T-helper 17 cell (primary cell): ENCODE measurements at regions not wholly inside any gene's neighbourhood (a gene's known extent, or its start where the extent isn't known, plus 50 kb on each side); places are given as distances from the start of the nearest gene placed in this dataset.
"Not testable (repeated sequence)": the region's sequence is repeated elsewhere in the genome, so short reads cannot be mapped to it uniquely, and the experiment has no call there.

Experiments
- ATAC-seq: fragments of 150-1000 bp; cut with Tn5 transposase; 2 replicates; pipeline ENCODE4 v1.10.0; 2021; ENCODE audit warnings: mild to moderate bottlenecking, moderate library complexity
- DNase-seq, 3 donors: peaks; one replicate each; pipeline versions ENCODE4 v3.0.0 to v3.0.0-alpha.2; 2020 to 2021
- H3K9me3 ChIP-seq: one replicate; pipeline ENCODE4 v1.7.0; 2013; ENCODE audit warnings: low read length, mild to moderate bottlenecking; ENCODE audit not compliant: control insufficient read depth, poor library complexity, severe bottlenecking
- H3K27ac Mint-ChIP-seq: one replicate; pipeline ENCODE4 v1.8.0; 2022; ENCODE audit warnings: mild to moderate bottlenecking, moderate library complexity, mixed read lengths
- H3K27me3 Mint-ChIP-seq: one replicate; pipeline ENCODE4 v1.8.0; 2022; ENCODE audit warnings: mixed read lengths
- H3K36me3 Mint-ChIP-seq: one replicate; pipeline ENCODE4 v1.8.0; 2022; ENCODE audit warnings: low read depth, mixed read lengths
- H3K4me1 Mint-ChIP-seq: one replicate; pipeline ENCODE4 v1.8.0; 2022; ENCODE audit warnings: mild to moderate bottlenecking, mixed read lengths
- H3K4me3 Mint-ChIP-seq: one replicate; pipeline ENCODE4 v1.8.0; 2022; ENCODE audit warnings: mild to moderate bottlenecking, moderate library complexity, mixed read lengths

DNA sequence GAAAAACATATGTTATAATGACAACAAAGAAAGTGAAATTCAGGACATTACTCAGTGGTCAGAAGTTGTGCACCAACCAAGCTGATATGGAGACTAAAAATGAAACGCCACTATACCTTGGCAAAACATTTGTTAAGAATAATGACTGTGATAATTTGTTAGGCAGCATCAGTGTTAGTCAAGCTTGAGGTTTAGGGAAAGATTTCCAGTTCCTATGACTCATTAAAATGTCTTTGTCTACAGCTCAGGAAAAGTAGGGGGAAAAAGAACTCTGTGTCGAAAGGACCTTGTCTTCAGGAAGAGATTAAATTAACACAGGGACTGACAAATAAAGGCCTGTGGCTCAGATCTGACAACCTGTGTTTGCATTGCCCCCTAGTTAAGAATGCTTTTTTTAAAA, 764.1 kb upstream of the SLITRK6 start:
- no peaks in the 10 kb centered on the region for H3K9me3 ChIP-seq

DNA sequence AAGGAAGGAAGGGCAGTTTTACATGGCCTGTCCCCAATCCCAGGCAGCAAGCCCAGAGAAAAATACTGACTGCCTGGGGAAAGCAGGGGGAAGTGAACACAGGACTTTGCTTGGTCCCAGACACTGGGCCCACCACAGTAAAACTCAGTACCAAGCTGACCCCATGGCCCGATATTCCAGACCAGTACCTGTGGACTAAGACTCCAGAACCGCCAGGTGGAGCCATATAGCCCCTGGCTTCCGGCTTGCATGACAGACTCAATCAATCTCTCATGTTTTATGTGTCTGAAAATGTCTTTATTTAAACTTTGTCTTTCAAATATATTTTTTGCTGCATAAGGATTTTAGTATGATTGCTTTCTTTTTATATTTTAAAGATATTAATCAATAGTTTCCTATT, 767.9 kb upstream of the SLITRK6 start:
- H3K36me3 Mint-ChIP-seq: no peaks in the 10 kb centered on the region
- no peaks in the 10 kb centered on the region for H3K4me1 Mint-ChIP-seq
- no peak overlapping the region for H3K27ac Mint-ChIP-seq
- no peaks in the 10 kb centered on the region for H3K27me3 Mint-ChIP-seq
- no peaks in the 10 kb centered on the region for H3K9me3 ChIP-seq
- DNase-seq: no peak
- ATAC-seq: no peak
- no peak overlapping the region for H3K4me3 Mint-ChIP-seq

More for the DNA sequence above, 764.1 kb upstream of the SLITRK6 start:
- no peak for ATAC-seq
- Mint-ChIP-seq H3K27me3 (no peaks in the 10 kb centered on the region), H3K4me3 (no peak overlapping the region), H3K27ac (no peak overlapping the region), H3K4me1 (no peaks in the 10 kb centered on the region), H3K36me3 (no peaks in the 10 kb centered on the region)
- DNase-seq: no peak

DNA sequence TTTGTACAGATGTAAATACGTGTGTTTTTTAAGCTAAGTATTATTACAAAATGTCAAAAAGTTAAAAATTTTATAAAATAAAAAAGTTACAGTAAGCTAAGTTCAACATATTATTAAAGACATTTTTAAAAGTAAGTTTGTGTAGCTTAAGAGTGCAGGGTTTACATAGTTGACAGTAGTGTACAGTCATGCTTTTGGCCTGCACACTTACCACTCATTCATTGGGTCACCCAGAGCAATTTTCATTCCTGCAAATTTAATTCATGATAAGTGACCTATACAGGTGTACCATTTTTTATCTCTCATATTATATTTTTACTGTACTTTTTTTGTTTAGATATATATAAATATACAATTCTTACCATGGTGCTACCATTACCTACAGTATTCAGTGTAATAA, 769.9 kb upstream of the SLITRK6 start:
- H3K9me3 ChIP-seq: no peaks in the 10 kb centered on the region
- H3K27me3 Mint-ChIP-seq: no peaks in the 10 kb centered on the region
- no peak overlapping the region for H3K27ac Mint-ChIP-seq
- no peak for DNase-seq
- H3K36me3 Mint-ChIP-seq: no peaks in the 10 kb centered on the region
- H3K4me3 Mint-ChIP-seq: no peak overlapping the region
- H3K4me1 Mint-ChIP-seq: no peaks in the 10 kb centered on the region
- ATAC-seq: no peak

DNA sequence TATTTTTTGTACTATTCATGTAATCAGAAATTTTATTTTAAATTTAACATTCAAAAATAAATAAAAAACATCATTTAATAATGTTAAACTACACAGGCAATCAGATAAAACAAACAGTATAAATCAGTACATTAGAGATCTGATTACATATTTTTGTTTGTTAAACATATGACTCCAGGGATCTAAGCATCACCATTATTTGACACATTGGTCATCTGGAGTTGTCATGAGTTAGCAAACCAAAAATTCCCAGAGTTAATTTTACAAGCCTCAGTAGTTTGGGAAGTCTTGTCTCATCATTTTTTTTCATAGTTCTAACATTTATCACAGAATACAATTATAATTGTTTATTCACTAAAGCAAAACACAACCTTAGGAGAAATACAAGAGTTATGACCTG, 770.8 kb upstream of the SLITRK6 start:
- Mint-ChIP-seq H3K27ac (no peak overlapping the region), H3K36me3 (no peaks in the 10 kb centered on the region), H3K4me1 (no peaks in the 10 kb centered on the region), H3K27me3 (no peaks in the 10 kb centered on the region), H3K4me3 (no peak overlapping the region)
- no peaks in the 10 kb centered on the region for H3K9me3 ChIP-seq
- no peak for ATAC-seq
- DNase-seq: no peak

DNA sequence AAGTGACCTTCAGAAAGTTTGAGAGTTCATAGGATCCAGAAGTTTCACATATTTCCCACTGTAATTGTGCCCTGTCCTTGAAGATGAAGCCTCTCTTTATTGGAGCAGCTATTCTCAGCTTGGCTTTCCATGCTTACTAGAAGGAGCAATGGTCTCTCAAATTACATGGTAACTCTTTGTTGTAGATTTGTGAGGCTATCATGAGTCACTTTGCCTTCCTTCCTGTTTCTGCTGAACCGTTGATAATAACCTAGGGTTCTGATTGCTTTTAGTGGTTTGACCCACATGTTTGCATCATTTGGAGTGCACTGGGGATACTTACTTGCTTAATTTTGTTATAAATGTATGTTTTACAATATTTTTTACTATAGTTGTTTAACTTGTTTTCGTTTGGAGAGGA, 772.9 kb upstream of the SLITRK6 start:
- H3K4me1 Mint-ChIP-seq: no peaks in the 10 kb centered on the region
- H3K4me3 Mint-ChIP-seq: no peak overlapping the region
- DNase-seq (no peak), ATAC-seq (no peak)
- H3K27ac Mint-ChIP-seq: no peak overlapping the region
- no peaks in the 10 kb centered on the region for H3K36me3 Mint-ChIP-seq
- H3K27me3 Mint-ChIP-seq: no peaks in the 10 kb centered on the region
- H3K9me3 ChIP-seq: no peaks in the 10 kb centered on the region

DNA sequence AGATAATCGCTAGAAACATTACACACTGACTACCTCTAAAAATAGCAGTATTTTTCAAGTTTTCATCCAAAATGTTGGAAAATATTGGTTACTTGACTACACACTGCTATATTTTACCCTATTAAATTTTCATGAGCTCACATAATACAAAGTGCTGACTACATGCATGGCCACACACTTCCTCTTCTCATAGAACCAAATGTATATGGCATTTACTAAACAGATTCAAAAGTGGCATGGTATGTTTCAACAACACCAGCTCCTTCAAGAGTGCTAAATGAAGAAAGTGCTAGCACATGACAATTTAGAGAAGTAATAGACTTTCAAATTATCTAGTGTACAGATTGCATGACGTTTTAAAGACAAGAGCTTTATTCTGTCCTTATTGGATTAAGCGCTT, 780.4 kb upstream of the SLITRK6 start:
- no peak for ATAC-seq
- no peak overlapping the region for H3K27ac Mint-ChIP-seq
- no peaks in the 10 kb centered on the region for H3K4me1 Mint-ChIP-seq
- H3K4me3 Mint-ChIP-seq: no peak overlapping the region
- no peak for DNase-seq
- H3K36me3 Mint-ChIP-seq: no peaks in the 10 kb centered on the region
- no peaks in the 10 kb centered on the region for H3K27me3 Mint-ChIP-seq
- no peaks in the 10 kb centered on the region for H3K9me3 ChIP-seq

DNA sequence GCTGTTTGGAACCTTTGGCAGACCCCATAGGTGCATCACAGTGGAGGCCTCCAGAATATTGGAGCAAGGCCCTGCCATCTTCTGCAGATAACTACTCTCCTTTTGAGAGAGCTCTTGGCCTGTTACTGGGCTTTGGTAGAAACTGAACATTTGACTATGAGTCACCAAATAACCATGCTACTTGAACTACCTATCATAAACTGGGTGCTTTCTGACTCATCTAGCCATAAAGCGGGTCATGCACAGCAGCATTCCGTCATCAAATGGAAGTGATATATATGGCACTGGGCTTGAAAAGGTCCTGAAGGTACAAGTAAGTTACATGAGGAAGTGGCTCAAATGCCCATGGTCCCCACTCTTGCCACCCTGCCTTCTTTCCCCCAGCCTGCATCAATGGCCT, 782.5 kb upstream of the SLITRK6 start:
- Mint-ChIP-seq H3K4me1 (no peaks in the 10 kb centered on the region), H3K27me3 (no peaks in the 10 kb centered on the region), H3K4me3 (no peak overlapping the region), H3K27ac (no peak overlapping the region), H3K36me3 (no peaks in the 10 kb centered on the region)
- no peaks in the 10 kb centered on the region for H3K9me3 ChIP-seq
- no peak for ATAC-seq
- no peak for DNase-seq

DNA sequence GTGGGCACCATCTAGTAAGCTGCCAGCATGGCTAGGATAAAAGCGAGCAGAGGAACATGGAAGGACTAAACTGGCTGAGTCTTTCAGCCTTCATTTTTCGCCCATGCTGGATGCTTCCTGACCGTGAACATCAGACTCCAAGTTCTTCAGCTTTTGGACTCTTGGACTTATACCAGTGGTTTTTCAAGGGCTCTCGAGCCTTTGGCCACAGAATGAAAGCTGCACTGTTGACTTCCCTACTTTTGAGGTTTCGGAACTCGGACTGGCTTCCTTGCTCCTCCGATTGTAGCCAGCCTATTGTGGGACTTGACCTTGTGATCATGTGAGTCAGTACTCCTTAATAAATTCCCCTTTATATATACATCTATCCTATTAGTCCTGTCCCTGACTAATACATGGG, 785.1 kb upstream of the SLITRK6 start:
- ATAC-seq: no peak
- H3K4me1 Mint-ChIP-seq: no peaks in the 10 kb centered on the region
- DNase-seq: no peak
- H3K36me3 Mint-ChIP-seq: no peaks in the 10 kb centered on the region
- H3K4me3 Mint-ChIP-seq: no peak overlapping the region
- H3K9me3 ChIP-seq: no peaks in the 10 kb centered on the region
- H3K27me3 Mint-ChIP-seq: no peaks in the 10 kb centered on the region
- no peak overlapping the region for H3K27ac Mint-ChIP-seq

DNA sequence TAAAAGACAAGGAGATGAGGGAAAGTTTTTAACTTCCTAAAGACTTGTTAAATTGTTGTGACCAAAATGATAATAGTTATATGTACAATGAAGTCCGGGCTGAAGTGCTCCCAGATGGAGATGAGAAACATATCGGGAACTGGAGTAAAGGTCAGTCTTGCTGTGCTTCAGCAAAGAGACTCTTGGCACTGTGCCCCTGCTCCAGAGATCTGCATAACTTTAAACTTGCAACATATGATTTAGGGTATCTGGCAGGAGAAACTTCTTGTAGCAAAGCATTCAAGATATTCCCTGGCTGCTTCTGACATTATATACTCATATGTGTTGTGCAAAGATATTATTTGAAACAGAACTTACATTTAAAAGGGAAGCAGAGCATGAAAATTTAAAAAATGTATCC, 786.6 kb upstream of the SLITRK6 start:
- no peaks in the 10 kb centered on the region for H3K27me3 Mint-ChIP-seq
- ATAC-seq (no peak), DNase-seq (no peak)
- H3K4me3 Mint-ChIP-seq: no peak overlapping the region
- H3K4me1 Mint-ChIP-seq: no peaks in the 10 kb centered on the region
- H3K9me3 ChIP-seq: no peaks in the 10 kb centered on the region
- H3K36me3 Mint-ChIP-seq: no peaks in the 10 kb centered on the region
- no peak overlapping the region for H3K27ac Mint-ChIP-seq

DNA sequence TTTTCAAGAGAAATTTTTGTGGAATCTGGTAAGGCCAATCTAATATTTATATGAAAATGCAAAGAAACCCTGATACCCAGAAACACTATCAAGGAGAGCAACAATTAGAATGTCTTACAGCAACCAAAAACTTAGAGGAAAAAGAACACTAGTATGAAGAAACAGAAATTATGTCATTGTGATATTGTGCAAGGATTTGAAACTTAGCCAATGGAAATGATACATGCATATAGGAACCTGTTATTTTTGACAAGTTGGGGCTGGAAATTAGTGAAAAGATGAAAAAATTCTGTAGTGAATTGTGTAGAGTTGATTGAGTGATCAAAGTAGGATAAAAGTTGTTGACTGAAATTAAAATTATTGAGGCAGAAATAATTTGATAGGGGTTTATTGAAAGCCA, 792.6 kb upstream of the SLITRK6 start:
- Mint-ChIP-seq H3K4me3 (no peak overlapping the region), H3K4me1 (no peaks in the 10 kb centered on the region), H3K27me3 (no peaks in the 10 kb centered on the region), H3K36me3 (no peaks in the 10 kb centered on the region), H3K27ac (no peak overlapping the region)
- ATAC-seq (no peak), DNase-seq (no peak)
- H3K9me3 ChIP-seq: no peaks in the 10 kb centered on the region

DNA sequence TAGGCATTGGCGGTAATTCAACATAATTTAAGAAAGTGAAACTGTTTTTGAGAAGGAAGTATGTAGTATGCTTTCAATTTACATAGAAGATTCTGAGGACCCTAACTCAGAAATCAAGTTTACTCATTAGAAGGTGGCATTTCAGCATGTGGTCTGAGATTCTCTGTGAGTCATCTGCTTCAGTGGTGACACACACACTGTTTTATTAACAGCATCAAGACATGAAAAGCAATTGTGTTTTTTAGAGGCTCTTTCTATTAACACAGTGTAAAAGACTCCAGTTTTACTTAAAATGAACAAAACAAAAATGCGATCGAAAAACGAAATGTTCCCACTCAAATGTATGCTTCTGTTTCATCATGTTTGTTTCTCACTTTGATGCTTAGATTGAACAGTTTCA, 802.1 kb upstream of the SLITRK6 start:
- no peaks in the 10 kb centered on the region for H3K4me1 Mint-ChIP-seq
- no peaks in the 10 kb centered on the region for H3K27me3 Mint-ChIP-seq
- H3K27ac Mint-ChIP-seq: no peak overlapping the region
- H3K4me3 Mint-ChIP-seq: no peak overlapping the region
- DNase-seq (no peak), ATAC-seq (no peak)
- H3K36me3 Mint-ChIP-seq: no peaks in the 10 kb centered on the region
- H3K9me3 ChIP-seq: no peaks in the 10 kb centered on the region

DNA sequence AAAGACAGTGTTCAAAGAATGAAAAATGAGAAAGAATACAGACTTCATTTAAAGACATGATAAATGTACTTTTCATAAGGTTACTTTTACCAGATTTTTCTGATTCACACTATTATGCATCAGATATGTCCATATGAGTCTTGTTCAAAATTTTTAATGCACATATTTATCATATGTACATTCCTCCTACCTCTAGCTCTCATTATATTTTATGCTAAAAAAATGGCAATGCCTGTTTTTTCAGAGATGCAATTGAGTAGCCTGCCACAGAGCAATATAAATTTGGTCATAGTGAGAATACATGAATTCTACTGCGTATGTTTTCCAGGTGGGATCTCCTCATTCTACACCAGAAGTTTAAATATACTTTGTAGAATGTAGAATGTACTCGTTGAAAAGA, 807.0 kb upstream of the SLITRK6 start:
- no peak for DNase-seq
- H3K4me1 Mint-ChIP-seq: no peaks in the 10 kb centered on the region
- no peaks in the 10 kb centered on the region for H3K36me3 Mint-ChIP-seq
- no peak for ATAC-seq
- H3K27me3 Mint-ChIP-seq: no peaks in the 10 kb centered on the region
- H3K27ac Mint-ChIP-seq: no peak overlapping the region
- H3K9me3 ChIP-seq: no peaks in the 10 kb centered on the region
- H3K4me3 Mint-ChIP-seq: no peak overlapping the region

DNA sequence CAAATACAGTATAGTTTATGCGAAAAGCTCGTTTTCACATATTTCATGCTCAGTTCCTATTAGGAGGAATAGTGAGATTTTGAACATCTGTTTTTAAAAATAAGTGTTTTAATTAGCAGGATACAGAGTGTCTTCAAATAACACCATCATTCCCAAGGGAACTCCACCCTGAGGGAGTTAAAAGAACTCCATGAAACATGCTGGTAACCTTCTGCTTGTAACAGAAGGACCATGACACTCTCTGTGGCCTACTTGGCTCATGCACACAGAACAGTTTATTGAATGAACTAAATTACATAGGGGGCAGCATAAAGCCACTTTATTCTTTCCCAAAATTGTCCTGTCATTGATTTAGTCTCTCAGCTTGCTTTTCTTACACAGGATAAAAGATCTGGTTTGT, 809.5 kb upstream of the SLITRK6 start:
- Mint-ChIP-seq H3K27me3 (no peaks in the 10 kb centered on the region), H3K27ac (no peak overlapping the region), H3K36me3 (no peaks in the 10 kb centered on the region), H3K4me1 (no peaks in the 10 kb centered on the region), H3K4me3 (no peak overlapping the region)
- H3K9me3 ChIP-seq: no peaks in the 10 kb centered on the region
- DNase-seq (no peak), ATAC-seq (no peak)

DNA sequence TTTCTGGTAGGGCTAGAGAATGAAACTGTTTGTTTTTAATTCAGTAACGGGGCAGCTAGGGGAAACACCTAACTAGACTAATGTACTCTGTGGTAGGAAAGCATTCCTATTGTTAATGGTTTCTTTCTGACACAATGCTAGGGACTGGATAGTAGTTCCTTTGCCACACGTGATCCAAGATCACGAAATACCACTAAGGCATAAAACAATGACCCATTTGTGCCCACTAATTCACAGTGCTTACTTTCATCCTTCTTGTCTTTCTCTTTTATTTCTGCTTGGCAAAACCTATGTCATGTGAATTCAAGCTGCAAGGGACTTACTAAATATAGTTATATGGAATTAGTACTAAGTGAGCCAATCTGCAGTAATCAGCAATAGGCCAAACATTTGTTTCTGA, 834.1 kb upstream of the SLITRK6 start:
- H3K4me1 Mint-ChIP-seq: no peaks in the 10 kb centered on the region
- no peak for DNase-seq
- no peaks in the 10 kb centered on the region for H3K36me3 Mint-ChIP-seq
- ATAC-seq: no peak
- H3K27ac Mint-ChIP-seq: no peak overlapping the region
- no peak overlapping the region for H3K4me3 Mint-ChIP-seq
- no peaks in the 10 kb centered on the region for H3K27me3 Mint-ChIP-seq
- peaks cover 3% of the 10 kb centered on the region for H3K9me3 ChIP-seq

DNA sequence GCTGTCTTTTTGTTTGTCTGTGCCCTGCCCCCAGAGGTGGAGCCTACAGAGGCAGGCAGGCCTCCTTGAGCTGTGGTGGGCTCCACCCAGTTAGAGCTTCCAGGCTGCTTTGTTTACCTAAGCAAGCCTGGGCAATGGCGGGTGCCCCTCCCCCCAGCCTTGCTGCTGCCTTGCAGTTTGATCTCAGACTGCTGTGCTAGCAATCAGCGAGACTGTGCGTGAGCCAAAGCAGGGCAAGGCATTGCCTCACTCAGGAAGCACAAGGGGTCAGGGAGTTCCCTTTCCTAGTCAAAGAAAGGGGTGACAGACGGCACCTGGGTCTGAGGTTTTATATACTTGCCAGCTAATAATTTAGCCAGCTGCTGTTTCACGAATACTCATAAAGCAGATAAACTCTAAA, 852.0 kb upstream of the SLITRK6 start:
- not testable (repeated sequence) for H3K27ac Mint-ChIP-seq, H3K4me3 Mint-ChIP-seq, DNase-seq, H3K9me3 ChIP-seq, H3K4me1 Mint-ChIP-seq, H3K27me3 Mint-ChIP-seq, H3K36me3 Mint-ChIP-seq, ATAC-seq
